PC-3 (cell line): ENCODE measurements at regions not wholly inside any gene's neighbourhood (a gene's known extent, or its start where the extent isn't known, plus 50 kb on each side); places are given as distances from the start of the nearest gene placed in this dataset.

Source experiments
- ATAC-seq: fragments of 200-7000 bp; cut with Tn5 transposase; 2 replicates; pipeline ENCODE4 v1.9.1; 2020; ENCODE audit warnings: mild to moderate bottlenecking, moderate library complexity
- BruUV-seq: library from RNA; stranded (reverse); fragments of 400-500 nt; replicated peaks from 2 replicates; lab custom pipeline; 2021; lab: Mats Ljungman, UMichigan
- CTCF ChIA-PET: fragments of 300-600 bp; sonication (Branson Sonifier 250); formaldehyde crosslinking; loops from one replicate; lab custom pipeline; 2022; ENCODE audit warnings: antibody characterized with exemption; lab: Charles Lee
- POLR2A ChIA-PET: fragments of 300-600 bp; sonication (Branson Sonifier 250); formaldehyde crosslinking; loops from one replicate; lab custom pipeline; 2022; ENCODE audit warnings: antibody characterized with exemption; ENCODE audit not compliant: unreplicated experiment; lab: Charles Lee
- DNase-seq: peaks from one replicate; pipeline ENCODE4 v3.0.0-alpha.2; 2015
- H2AFZ ChIP-seq: fragments of 300-600 bp; sonication (generic); 2 replicates; pipeline ENCODE4 v1.6.0; 2016; ENCODE audit warnings: antibody characterized with exemption, low read length
- H3F3A ChIP-seq: fragments of 300-600 bp; sonication (generic); one replicate; pipeline ENCODE4 v1.6.0; 2017; ENCODE audit warnings: antibody characterized with exemption, low read length, control low read depth, mild to moderate bottlenecking; ENCODE audit not compliant: unreplicated experiment
- H3K27ac ChIP-seq: fragments of 300-600 bp; sonication (generic); 2 replicates; pipeline ENCODE4 v1.5.1; 2016; ENCODE audit warnings: mild to moderate bottlenecking, low read length
- H3K27me3 ChIP-seq: fragments of 300-600 bp; sonication (generic); 2 replicates; pipeline ENCODE4 v1.6.1; 2016; ENCODE audit warnings: low read length, mixed read lengths
- H3K36me3 ChIP-seq: fragments of 300-600 bp; sonication (generic); 2 replicates; pipeline ENCODE4 v1.6.1; 2016; ENCODE audit warnings: low read depth, mixed run types, low read length, mixed read lengths
- H3K4me1 ChIP-seq: fragments of 300-600 bp; sonication (generic); 2 replicates; pipeline ENCODE4 v1.5.1; 2016; ENCODE audit warnings: low read length; ENCODE audit not compliant: insufficient read depth
- H3K4me2 ChIP-seq: fragments of 300-600 bp; sonication (generic); 2 replicates; pipeline ENCODE4 v1.6.0; 2016; ENCODE audit warnings: low read length
- H3K4me3 ChIP-seq: fragments of 300-600 bp; sonication (generic); 2 replicates; pipeline ENCODE4 v1.5.1; 2016; ENCODE audit warnings: mild to moderate bottlenecking, low read length, mixed read lengths
- H3K79me2 ChIP-seq: fragments of 300-600 bp; sonication (generic); 2 replicates; pipeline ENCODE4 v1.6.1; 2017; ENCODE audit warnings: low read length, mixed read lengths
- H3K9ac ChIP-seq: fragments of 300-600 bp; sonication (generic); 2 replicates; pipeline ENCODE4 v1.6.0; 2016; ENCODE audit warnings: mild to moderate bottlenecking, low read length
- H3K9me2 ChIP-seq: fragments of 300-600 bp; sonication (generic); replicated peaks from 2 replicates; pipeline ENCODE4 v1.6.1; 2016; ENCODE audit warnings: mixed run types, low read length, mixed read lengths
- H3K9me3 ChIP-seq: fragments of 300-600 bp; sonication (generic); 2 replicates; pipeline ENCODE4 v1.6.1; 2016; ENCODE audit warnings: low read length, mixed read lengths
- H4K20me1 ChIP-seq: fragments of 300-600 bp; sonication (generic); 2 replicates; pipeline ENCODE4 v1.6.1; 2016; ENCODE audit warnings: low read length, mixed read lengths
- CTCF ChIP-seq: fragments of 300-600 bp; sonication (generic); conservative IDR thresholded peaks from 2 replicates; pipeline ENCODE4 v1.5.1; 2017; ENCODE audit warnings: antibody characterized with exemption, low read depth, mild to moderate bottlenecking, low read length
- EZH2 ChIP-seq: fragments of 300-600 bp; sonication (generic); IDR thresholded peaks from one replicate; pipeline ENCODE4 v1.6.1; 2017; ENCODE audit warnings: antibody characterized with exemption, mild to moderate bottlenecking, low read length; ENCODE audit not compliant: unreplicated experiment
- EZH2phosphoT487 ChIP-seq: fragments of 300-600 bp; sonication (generic); IDR thresholded peaks from 2 replicates; pipeline ENCODE4 v1.6.1; 2018; ENCODE audit warnings: mild to moderate bottlenecking, antibody characterized with exemption, low read length, borderline replicate concordance
- intact Hi-C: fragments of 100-400 bp; cut with micrococcal nuclease; formaldehyde crosslinking; loops from 2 replicates; pipeline ENCODE4 v1.9.0; 2023

GRCh38 chr7:53214463-53214862 is 179.0 kb downstream of the POM121L12 start:
- no peak for ATAC-seq
- no TSS peak for BruUV-seq

GRCh38 chr7:53218730-53219504 is 183.5 kb downstream of the POM121L12 start:
- TF ChIP-seq EZH2 = no peak
- TF ChIP-seq CTCF = no peak
- TF ChIP-seq EZH2phosphoT487 = no peak
- Histone ChIP-seq H3K27ac (no peak overlapping the region), H3K4me3 (no peak overlapping the region), H4K20me1 (no peaks in the 10 kb centered on the region), H2AFZ (no peak overlapping the region), H3K27me3 (no peaks in the 10 kb centered on the region), H3K36me3 (no peaks in the 10 kb centered on the region), H3K79me2 (no peaks in the 10 kb centered on the region), H3K4me2 (no peak overlapping the region), H3F3A (no peaks in the 10 kb centered on the region), H3K4me1 (no peaks in the 10 kb centered on the region), H3K9ac (no peak overlapping the region), H3K9me3 (0 out of 2 replicates have a peak, but pooled peaks cover 11% of the 10 kb centered on the region), H3K9me2 (no peaks in the 10 kb centered on the region)
- DNase-seq (no peak), ATAC-seq (no peak)
- intact Hi-C loops = no loop called here
- BruUV-seq = no TSS peak
- ChIA-PET CTCF (no interaction called here), POLR2A (no interaction called here)

More at GRCh38 chr7:53214463-53214862, 179.0 kb downstream of the POM121L12 start:
- no peaks in the 10 kb centered on the region for H3K9me2 ChIP-seq
- no peaks in the 10 kb centered on the region for H3K27me3 ChIP-seq
- 0 out of 2 replicates have a peak, but pooled peaks cover 11% of the 10 kb centered on the region for H3K9me3 ChIP-seq
- H2AFZ ChIP-seq = no peak overlapping the region
- H3F3A ChIP-seq = no peaks in the 10 kb centered on the region
- intact Hi-C loops = no loop called here
- no peak for DNase-seq
- TF ChIP-seq CTCF (no peak), EZH2phosphoT487 (no peak), EZH2 (no peak)
- no peaks in the 10 kb centered on the region for H4K20me1 ChIP-seq
- POLR2A ChIA-PET = no interaction called here
- no peaks in the 10 kb centered on the region for H3K36me3 ChIP-seq
- no peak overlapping the region for H3K4me3 ChIP-seq
- H3K4me1 ChIP-seq = no peaks in the 10 kb centered on the region
- CTCF ChIA-PET = no interaction called here
- no peak overlapping the region for H3K9ac ChIP-seq
- no peak overlapping the region for H3K4me2 ChIP-seq
- H3K27ac ChIP-seq = no peak overlapping the region
- H3K79me2 ChIP-seq = no peaks in the 10 kb centered on the region

- no peaks in the 10 kb centered on the region for H3K27me3 ChIP-seq
- TF ChIP-seq EZH2 (no peak), EZH2phosphoT487 (no peak), CTCF (no peak)
- intact Hi-C loops = no loop called here
- no peaks in the 10 kb centered on the region for H3K79me2 ChIP-seq
- no peak overlapping the region for H3K27ac ChIP-seq
- H3K4me3 ChIP-seq = no peak overlapping the region
- BruUV-seq = no TSS peak
- H3K9me3 ChIP-seq = no peaks in the 10 kb centered on the region
- DNase-seq (no peak), ATAC-seq (no peak)
- ChIA-PET POLR2A (no interaction called here), CTCF (no interaction called here)
- no peak overlapping the region for H3K9ac ChIP-seq
- H2AFZ ChIP-seq = no peak overlapping the region
- H3K9me2 ChIP-seq = no peaks in the 10 kb centered on the region
- H3F3A ChIP-seq = no peaks in the 10 kb centered on the region
- no peaks in the 10 kb centered on the region for H3K4me1 ChIP-seq
- no peaks in the 10 kb centered on the region for H3K36me3 ChIP-seq
- no peak overlapping the region for H3K4me2 ChIP-seq
- no peaks in the 10 kb centered on the region for H4K20me1 ChIP-seq
Measured at GRCh38 chr7:53229202-53229601, 193.8 kb downstream of the POM121L12 start.
